ENCODE measurements at regions not wholly inside any gene's neighbourhood (a gene's known extent, or its start where the extent isn't known, plus 50 kb on each side); places are given as distances from the start of the nearest gene placed in this dataset.

GRCh38 chr9:108643731-108644510, 211.9 kb downstream of the ACTL7B start:
- Mint-ChIP-seq H3K36me3 (ENCODE audit: low read depth) (no peaks in the 10 kb centered on the region), H3K4me3 (no peak overlapping the region), H3K27ac (no peak overlapping the region), H3K4me1 (ENCODE audit: low read depth) (no peaks in the 10 kb centered on the region), H3K9me3 (no peaks in the 10 kb centered on the region), H3K27me3 (ENCODE audit: low read depth) (no peaks in the 10 kb centered on the region)

- Mint-ChIP-seq H3K27me3 (ENCODE audit: low read depth) (no peaks in the 10 kb centered on the region), H3K36me3 (ENCODE audit: low read depth) (no peaks in the 10 kb centered on the region), H3K4me1 (ENCODE audit: low read depth) (no peaks in the 10 kb centered on the region), H3K4me3 (no peak overlapping the region), H3K9me3 (no peaks in the 10 kb centered on the region), H3K27ac (no peak overlapping the region)
Measured at GRCh38 chr9:108642871-108643270, 212.9 kb downstream of the ACTL7B start.

GRCh38 chr9:108640230-108640629, 215.6 kb downstream of the ACTL7B start:
- Mint-ChIP-seq H3K9me3 (no peaks in the 10 kb centered on the region), H3K36me3 (ENCODE audit: low read depth) (no peaks in the 10 kb centered on the region), H3K4me1 (ENCODE audit: low read depth) (no peaks in the 10 kb centered on the region), H3K4me3 (no peak overlapping the region), H3K27me3 (ENCODE audit: low read depth) (no peaks in the 10 kb centered on the region), H3K27ac (no peak overlapping the region)

GRCh38 chr9:108639696-108640095, 216.1 kb downstream of the ACTL7B start:
- Mint-ChIP-seq H3K36me3 (ENCODE audit: low read depth) (no peaks in the 10 kb centered on the region), H3K4me1 (ENCODE audit: low read depth) (no peaks in the 10 kb centered on the region), H3K27ac (no peak overlapping the region), H3K9me3 (no peaks in the 10 kb centered on the region), H3K4me3 (no peak overlapping the region), H3K27me3 (ENCODE audit: low read depth) (no peaks in the 10 kb centered on the region)

GRCh38 chr9:108639091-108639490, 216.7 kb downstream of the ACTL7B start:
- H3K4me1 Mint-ChIP-seq (ENCODE audit: low read depth), result no peaks in the 10 kb centered on the region
- H3K27ac Mint-ChIP-seq, result no peak overlapping the region
- no peak overlapping the region for H3K4me3 Mint-ChIP-seq

GRCh38 chr9:108637340-108637739, 218.4 kb downstream of the ACTL7B start:
- no peak overlapping the region for H3K27ac Mint-ChIP-seq

More at GRCh38 chr9:108639091-108639490, 216.7 kb downstream of the ACTL7B start:
- H3K27me3 Mint-ChIP-seq (ENCODE audit: low read depth), result no peaks in the 10 kb centered on the region
- no peaks in the 10 kb centered on the region for H3K36me3 Mint-ChIP-seq (ENCODE audit: low read depth)
- H3K9me3 Mint-ChIP-seq, result no peaks in the 10 kb centered on the region

GRCh38 chr9:108636013-108636412, 219.8 kb downstream of the ACTL7B start:
- no peak overlapping the region for H3K27ac Mint-ChIP-seq
- no peaks in the 10 kb centered on the region for H3K27me3 Mint-ChIP-seq (ENCODE audit: low read depth)
- no peaks in the 10 kb centered on the region for H3K36me3 Mint-ChIP-seq (ENCODE audit: low read depth)
- no peaks in the 10 kb centered on the region for H3K4me1 Mint-ChIP-seq (ENCODE audit: low read depth)
- H3K9me3 Mint-ChIP-seq, result no peaks in the 10 kb centered on the region
- no peak overlapping the region for H3K4me3 Mint-ChIP-seq

More at GRCh38 chr9:108637340-108637739, 218.4 kb downstream of the ACTL7B start:
- Mint-ChIP-seq H3K4me3 (no peak overlapping the region), H3K36me3 (ENCODE audit: low read depth) (no peaks in the 10 kb centered on the region), H3K9me3 (no peaks in the 10 kb centered on the region), H3K4me1 (ENCODE audit: low read depth) (no peaks in the 10 kb centered on the region), H3K27me3 (ENCODE audit: low read depth) (no peaks in the 10 kb centered on the region)

- no peaks in the 10 kb centered on the region for H3K27me3 Mint-ChIP-seq (ENCODE audit: low read depth)
- no peaks in the 10 kb centered on the region for H3K4me1 Mint-ChIP-seq (ENCODE audit: low read depth)
- H3K9me3 Mint-ChIP-seq, result no peaks in the 10 kb centered on the region
- H3K27ac Mint-ChIP-seq, result no peak overlapping the region
- H3K4me3 Mint-ChIP-seq, result no peak overlapping the region
- H3K36me3 Mint-ChIP-seq (ENCODE audit: low read depth), result no peaks in the 10 kb centered on the region
Measured at GRCh38 chr9:108634672-108635462, 220.9 kb downstream of the ACTL7B start.

GRCh38 chr9:108634204-108634603, 221.6 kb downstream of the ACTL7B start:
- Mint-ChIP-seq H3K4me1 (ENCODE audit: low read depth) (no peaks in the 10 kb centered on the region), H3K4me3 (no peak overlapping the region), H3K27ac (no peak overlapping the region), H3K9me3 (no peaks in the 10 kb centered on the region), H3K36me3 (ENCODE audit: low read depth) (no peaks in the 10 kb centered on the region), H3K27me3 (ENCODE audit: low read depth) (no peaks in the 10 kb centered on the region)

- Mint-ChIP-seq H3K36me3 (ENCODE audit: low read depth) (no peaks in the 10 kb centered on the region), H3K4me3 (no peak overlapping the region), H3K27ac (no peak overlapping the region), H3K4me1 (ENCODE audit: low read depth) (no peaks in the 10 kb centered on the region), H3K27me3 (ENCODE audit: low read depth) (no peaks in the 10 kb centered on the region), H3K9me3 (no peaks in the 10 kb centered on the region)
Measured at GRCh38 chr9:108631496-108632285, 224.1 kb downstream of the ACTL7B start.

- Mint-ChIP-seq H3K36me3 (ENCODE audit: low read depth) (no peaks in the 10 kb centered on the region), H3K4me3 (no peak overlapping the region), H3K27ac (no peak overlapping the region), H3K4me1 (ENCODE audit: low read depth) (no peaks in the 10 kb centered on the region), H3K27me3 (ENCODE audit: low read depth) (no peaks in the 10 kb centered on the region), H3K9me3 (no peaks in the 10 kb centered on the region)
Measured at GRCh38 chr9:108628316-108628715, 227.5 kb downstream of the ACTL7B start.

GRCh38 chr9:108626743-108627142, 229.0 kb downstream of the ACTL7B start:
- no peak overlapping the region for H3K4me3 Mint-ChIP-seq
- H3K27ac Mint-ChIP-seq, result no peak overlapping the region
- no peaks in the 10 kb centered on the region for H3K27me3 Mint-ChIP-seq (ENCODE audit: low read depth)
- no peaks in the 10 kb centered on the region for H3K36me3 Mint-ChIP-seq (ENCODE audit: low read depth)
- H3K4me1 Mint-ChIP-seq (ENCODE audit: low read depth), result no peaks in the 10 kb centered on the region
- H3K9me3 Mint-ChIP-seq, result no peaks in the 10 kb centered on the region

GRCh38 chr9:108621991-108622855, 233.6 kb downstream of the ACTL7B start:
- H3K4me1 Mint-ChIP-seq (ENCODE audit: low read depth), result no peaks in the 10 kb centered on the region
- no peaks in the 10 kb centered on the region for H3K9me3 Mint-ChIP-seq
- H3K27ac Mint-ChIP-seq, result no peak overlapping the region
- H3K4me3 Mint-ChIP-seq, result no peak overlapping the region
- no peaks in the 10 kb centered on the region for H3K27me3 Mint-ChIP-seq (ENCODE audit: low read depth)
- H3K36me3 Mint-ChIP-seq (ENCODE audit: low read depth), result no peaks in the 10 kb centered on the region

- Mint-ChIP-seq H3K27ac (no peak overlapping the region), H3K4me1 (ENCODE audit: low read depth) (no peaks in the 10 kb centered on the region), H3K36me3 (ENCODE audit: low read depth) (no peaks in the 10 kb centered on the region), H3K9me3 (no peaks in the 10 kb centered on the region), H3K4me3 (no peak overlapping the region), H3K27me3 (ENCODE audit: low read depth) (no peaks in the 10 kb centered on the region)
Measured at GRCh38 chr9:108620767-108621166, 235.0 kb downstream of the ACTL7B start.
